ENCODE measurements at regions not wholly inside any gene's neighbourhood (a gene's known extent, or its start where the extent isn't known, plus 50 kb on each side); places are given as distances from the start of the nearest gene placed in this dataset.

DNA sequence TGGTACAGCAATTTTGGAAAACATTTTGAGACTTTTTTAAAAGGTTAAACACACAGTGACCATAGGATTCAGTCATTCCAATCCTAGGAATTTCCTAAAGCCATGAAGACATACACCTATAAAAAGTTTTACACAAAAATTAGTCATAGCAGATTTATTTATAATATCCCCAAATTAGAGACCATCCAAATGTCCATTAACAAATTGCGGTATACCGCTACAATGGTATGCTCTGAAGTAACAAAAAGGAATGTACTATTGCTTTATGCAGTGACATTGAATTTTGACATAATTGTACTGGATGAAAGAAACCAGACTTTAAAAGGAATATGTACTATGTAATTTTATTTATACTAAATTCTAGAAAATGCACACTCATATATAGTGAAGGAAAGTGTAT is 362.8 kb downstream of the HGF start:
- intact Hi-C loops (cut with DNase I) = no loop called here
- H3K36me3 ChIP-seq = no peaks in the 10 kb centered on the region
- ATAC-seq (no peak), DNase-seq (no peak)
- WGBS, 2 donors = 97 to 98% methylated on average over 2 of the region's 2 CpGs
- H3K27ac ChIP-seq = no peak overlapping the region
- TF ChIP-seq CTCF (IDR thresholded peaks at IDR 0.05) = no peak
- no peak overlapping the region for H3K4me3 ChIP-seq
- H3K27me3 ChIP-seq = no peaks in the 10 kb centered on the region
- H3K9me3 ChIP-seq = no peaks in the 10 kb centered on the region
- no peaks in the 10 kb centered on the region for H3K4me1 ChIP-seq

DNA sequence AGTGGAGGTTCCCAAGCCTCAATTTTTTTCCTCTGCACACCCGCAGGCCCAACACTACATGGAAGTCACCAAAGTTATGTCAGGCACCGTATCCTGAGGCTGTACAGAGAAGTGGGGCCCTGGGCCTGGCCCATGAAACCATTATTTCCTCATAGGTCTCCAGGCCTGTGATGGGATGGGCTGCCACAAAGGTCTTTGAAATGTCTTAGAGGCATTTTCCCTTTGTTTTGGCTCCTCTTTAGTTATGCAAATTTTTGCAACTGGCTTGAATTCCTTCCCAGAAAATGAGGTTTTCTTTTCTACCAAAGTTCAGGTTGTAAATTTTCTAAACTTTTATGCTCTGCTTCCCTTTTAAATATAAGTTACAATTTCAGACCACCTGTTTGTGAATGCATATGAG is 365.2 kb downstream of the HGF start:
- H3K9me3 ChIP-seq = peaks cover 0 to 3% (median 0%) of the 10 kb centered on the region in 11 donors
- H3K4me1 ChIP-seq = no peaks in the 10 kb centered on the region
- 64 to 87% methylated on average over 2 of the region's 2 CpGs for WGBS, 2 donors
- ATAC-seq (no peak), DNase-seq (no peak)
- no peak overlapping the region for H3K27ac ChIP-seq
- TF ChIP-seq CTCF (IDR thresholded peaks at IDR 0.05) = no peak
- H3K27me3 ChIP-seq = no peaks in the 10 kb centered on the region
- intact Hi-C loops (cut with DNase I) = no loop called here
- H3K36me3 ChIP-seq = no peaks in the 10 kb centered on the region
- no peak overlapping the region for H3K4me3 ChIP-seq

DNA sequence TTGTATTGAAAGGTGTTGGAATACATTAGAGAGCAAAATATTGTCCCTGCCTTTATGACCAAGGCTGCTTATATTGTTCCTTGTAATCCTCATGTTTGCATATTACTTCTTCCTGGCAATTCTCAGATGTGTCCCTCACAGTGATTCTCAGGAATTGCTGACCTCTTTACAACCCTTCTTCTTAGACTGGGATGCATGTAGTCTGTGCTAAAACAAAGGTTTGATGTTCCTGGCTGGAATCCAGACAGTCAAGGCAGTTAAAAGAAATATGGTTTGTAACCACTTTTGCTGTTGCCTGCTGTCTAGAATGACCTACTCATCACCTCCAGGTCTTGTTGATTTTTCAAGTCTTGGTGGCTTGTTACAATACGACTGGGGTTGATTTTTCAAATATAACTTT is 367.6 kb downstream of the HGF start:
- intact Hi-C loops (cut with DNase I) = no loop called here
- Histone ChIP-seq H3K36me3 (no peaks in the 10 kb centered on the region), H3K4me3 (no peak overlapping the region), H3K9me3 (peaks cover 0 to 3% (median 0%) of the 10 kb centered on the region in 11 donors), H3K4me1 (no peaks in the 10 kb centered on the region), H3K27ac (no peak overlapping the region), H3K27me3 (no peaks in the 10 kb centered on the region)
- TF ChIP-seq CTCF (IDR thresholded peaks at IDR 0.05) = no peak
- ATAC-seq (no peak), DNase-seq (no peak)
- 26 to 43% methylated on average over 1 of the region's 1 CpG for WGBS, 2 donors

DNA sequence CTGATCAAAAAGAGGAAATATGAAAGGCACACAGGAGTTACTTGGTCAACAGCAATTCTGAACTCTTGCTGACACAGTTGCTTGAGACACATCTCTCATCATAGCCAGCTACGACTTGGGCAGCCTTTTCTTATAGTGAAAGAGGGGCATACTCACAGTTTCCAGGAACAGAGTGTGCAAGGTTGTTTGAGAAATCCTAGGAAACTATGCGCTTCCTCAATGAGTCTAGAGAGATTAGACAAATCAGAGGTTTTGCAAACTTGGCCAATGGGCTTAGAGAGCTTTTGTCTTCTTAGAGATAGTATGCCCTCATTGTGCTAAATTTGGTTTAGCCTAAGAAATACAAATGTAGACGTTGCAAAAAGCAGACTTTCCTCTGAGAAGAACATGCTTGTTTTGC is 370.4 kb downstream of the HGF start:
- intact Hi-C loops (cut with DNase I) = no loop called here
- 47 to 58% methylated on average over 3 of the region's 3 CpGs for WGBS, 2 donors
- Histone ChIP-seq H3K27ac (no peak overlapping the region), H3K27me3 (no peaks in the 10 kb centered on the region), H3K4me1 (no peaks in the 10 kb centered on the region), H3K36me3 (no peaks in the 10 kb centered on the region), H3K4me3 (no peak overlapping the region), H3K9me3 (peaks cover 0 to 3% (median 0%) of the 10 kb centered on the region in 11 donors)
- DNase-seq (no peak), ATAC-seq (no peak)
- no peak for TF ChIP-seq CTCF (IDR thresholded peaks at IDR 0.05)

DNA sequence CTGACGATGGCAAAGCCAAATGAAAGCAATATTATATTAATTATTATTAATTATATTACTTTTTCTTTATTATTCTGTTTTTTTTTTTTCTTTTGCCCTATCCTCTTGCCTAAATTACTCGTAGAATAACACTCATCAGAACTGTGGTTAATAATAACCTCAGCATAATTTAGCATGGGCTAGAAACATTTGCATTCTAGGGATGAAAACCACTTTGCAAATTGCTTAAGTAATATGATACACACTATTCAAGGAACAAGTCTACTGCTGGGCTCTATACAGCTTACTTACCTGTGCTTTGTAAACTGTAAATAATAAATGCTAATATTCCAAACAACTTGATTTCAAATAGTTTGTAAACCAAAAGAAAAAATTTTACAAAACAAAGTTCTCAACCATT is 375.8 kb downstream of the HGF start:
- Histone ChIP-seq H3K27ac (no peak overlapping the region), H3K9me3 (no peaks in the 10 kb centered on the region), H3K4me1 (no peaks in the 10 kb centered on the region), H3K4me3 (no peak overlapping the region), H3K36me3 (no peaks in the 10 kb centered on the region), H3K27me3 (no peaks in the 10 kb centered on the region)
- no peak for TF ChIP-seq CTCF (IDR thresholded peaks at IDR 0.05)
- intact Hi-C loops (cut with DNase I) = no loop called here
- ATAC-seq (no peak), DNase-seq (no peak)
- 74 to 82% methylated on average over 2 of the region's 2 CpGs for WGBS, 2 donors

Data from heart right ventricle (tissue), 16 donors.